ENCODE measurements at regions not wholly inside any gene's neighbourhood (a gene's known extent, or its start where the extent isn't known, plus 50 kb on each side); places are given as distances from the start of the nearest gene placed in this dataset.
"Not testable (repeated sequence)": the region's sequence is repeated elsewhere in the genome, so short reads cannot be mapped to it uniquely, and the experiment has no call there.

GRCh38 chr9:28149361-28150050 is 576.2 kb upstream of the C9orf72 start:
- H3K9me3 ChIP-seq (ENCODE audit: insufficient read depth, low read depth), result not testable (repeated sequence)

GRCh38 chr9:28155067-28155466 is 581.8 kb upstream of the C9orf72 start:
- Histone ChIP-seq H3F3A (ENCODE audit: insufficient read depth, low read depth) (no peaks in the 10 kb centered on the region), H3K9me2 (ENCODE audit: insufficient read depth) (no peaks in the 10 kb centered on the region; the same call in 1 of the 2 replicates), H3K36me3 (ENCODE audit: low read depth) (no peaks in the 10 kb centered on the region), H3K4me3 (no peak overlapping the region), H3K27me3 (ENCODE audit: insufficient read depth, low read depth) (no peaks in the 10 kb centered on the region), H3K4me2 (no peak overlapping the region), H3K9me3 (ENCODE audit: insufficient read depth, low read depth) (no peaks in the 10 kb centered on the region), H2AFZ (no peak overlapping the region), H3K79me2 (ENCODE audit: low read depth) (no peaks in the 10 kb centered on the region), H3K4me1 (replicated peaks; ENCODE audit: insufficient read depth) (no peaks in the 10 kb centered on the region), H3K27ac (no peak overlapping the region), H4K20me1 (ENCODE audit: insufficient read depth) (no peaks in the 10 kb centered on the region)
- CTCF ChIA-PET, result no interaction called here
- intact Hi-C loops (cut with micrococcal nuclease; ENCODE audit: unreplicated experiment), result no loop called here
- BruUV-seq (replicated peaks), result no TSS peak
- TF ChIP-seq CTCF (conservative IDR thresholded peaks at IDR 0.05), result no peak
- TF ChIP-seq EZH2 (IDR thresholded peaks at IDR 0.05; ENCODE audit: low read depth), result no peak
- POLR2A ChIA-PET (ENCODE audit: unreplicated experiment), result no interaction called here
- DNase-seq, result no peak

More at GRCh38 chr9:28149361-28150050, 576.2 kb upstream of the C9orf72 start:
- H3K27me3 ChIP-seq (ENCODE audit: insufficient read depth, low read depth); H3K4me3 ChIP-seq; H3K9me2 ChIP-seq (ENCODE audit: insufficient read depth); DNase-seq; H3K4me2 ChIP-seq; BruUV-seq (replicated peaks); H4K20me1 ChIP-seq (ENCODE audit: insufficient read depth); H3K36me3 ChIP-seq (ENCODE audit: low read depth); intact Hi-C loops (cut with micrococcal nuclease; ENCODE audit: unreplicated experiment); POLR2A ChIA-PET (ENCODE audit: unreplicated experiment); CTCF ChIA-PET; H3K27ac ChIP-seq; H3F3A ChIP-seq (ENCODE audit: insufficient read depth, low read depth); H3K79me2 ChIP-seq (ENCODE audit: low read depth); H3K4me1 ChIP-seq (replicated peaks; ENCODE audit: insufficient read depth); H2AFZ ChIP-seq: not testable (repeated sequence)

GRCh38 chr9:28155671-28156070 is 582.4 kb upstream of the C9orf72 start:
- H3K79me2 ChIP-seq (ENCODE audit: low read depth), result no peaks in the 10 kb centered on the region
- TF ChIP-seq EZH2 (IDR thresholded peaks at IDR 0.05; ENCODE audit: low read depth) (no peak), CTCF (conservative IDR thresholded peaks at IDR 0.05) (no peak)
- H3K9me2 ChIP-seq (ENCODE audit: insufficient read depth), result no peaks in the 10 kb centered on the region; the same call in 1 of the 2 replicates
- no peak overlapping the region for H2AFZ ChIP-seq
- no peak for DNase-seq
- POLR2A ChIA-PET (ENCODE audit: unreplicated experiment), result no interaction called here
- H3K27me3 ChIP-seq (ENCODE audit: insufficient read depth, low read depth), result no peaks in the 10 kb centered on the region
- H3K36me3 ChIP-seq (ENCODE audit: low read depth), result no peaks in the 10 kb centered on the region
- no peak overlapping the region for H3K4me2 ChIP-seq
- no peaks in the 10 kb centered on the region for H4K20me1 ChIP-seq (ENCODE audit: insufficient read depth)
- no TSS peak for BruUV-seq (replicated peaks)
- H3K9me3 ChIP-seq (ENCODE audit: insufficient read depth, low read depth), result no peaks in the 10 kb centered on the region
- H3F3A ChIP-seq (ENCODE audit: insufficient read depth, low read depth), result no peaks in the 10 kb centered on the region
- no peak overlapping the region for H3K4me3 ChIP-seq
- intact Hi-C loops (cut with micrococcal nuclease; ENCODE audit: unreplicated experiment), result no loop called here
- no peaks in the 10 kb centered on the region for H3K4me1 ChIP-seq (replicated peaks; ENCODE audit: insufficient read depth)
- CTCF ChIA-PET, result no interaction called here
- no peak overlapping the region for H3K27ac ChIP-seq

- intact Hi-C loops (cut with micrococcal nuclease; ENCODE audit: unreplicated experiment), result no loop called here
- H3K36me3 ChIP-seq (ENCODE audit: low read depth), result no peaks in the 10 kb centered on the region
- H3K4me1 ChIP-seq (replicated peaks; ENCODE audit: insufficient read depth), result no peaks in the 10 kb centered on the region
- no peaks in the 10 kb centered on the region for H3K9me3 ChIP-seq (ENCODE audit: insufficient read depth, low read depth)
- no peak overlapping the region for H2AFZ ChIP-seq
- H3K4me3 ChIP-seq, result no peak overlapping the region
- no peaks in the 10 kb centered on the region; the same call in 1 of the 2 replicates for H3K9me2 ChIP-seq (ENCODE audit: insufficient read depth)
- no peaks in the 10 kb centered on the region for H3K27me3 ChIP-seq (ENCODE audit: insufficient read depth, low read depth)
- BruUV-seq (replicated peaks), result no TSS peak
- H3K79me2 ChIP-seq (ENCODE audit: low read depth), result no peaks in the 10 kb centered on the region
- CTCF ChIA-PET, result no interaction called here
- no peaks in the 10 kb centered on the region for H3F3A ChIP-seq (ENCODE audit: insufficient read depth, low read depth)
- no peak for DNase-seq
- no peak overlapping the region for H3K4me2 ChIP-seq
- H4K20me1 ChIP-seq (ENCODE audit: insufficient read depth), result no peaks in the 10 kb centered on the region
- TF ChIP-seq CTCF (conservative IDR thresholded peaks at IDR 0.05), result no peak
- TF ChIP-seq EZH2 (IDR thresholded peaks at IDR 0.05; ENCODE audit: low read depth), result no peak
- POLR2A ChIA-PET (ENCODE audit: unreplicated experiment), result no interaction called here
- no peak overlapping the region for H3K27ac ChIP-seq
These were observed 585.2 kb upstream of the C9orf72 start for GRCh38 chr9:28158451-28158850.

All from PC-9 (cell line).